ENCODE measurements at regions not wholly inside any gene's neighbourhood (a gene's known extent, or its start where the extent isn't known, plus 50 kb on each side); places are given as distances from the start of the nearest gene placed in this dataset.

DNA sequence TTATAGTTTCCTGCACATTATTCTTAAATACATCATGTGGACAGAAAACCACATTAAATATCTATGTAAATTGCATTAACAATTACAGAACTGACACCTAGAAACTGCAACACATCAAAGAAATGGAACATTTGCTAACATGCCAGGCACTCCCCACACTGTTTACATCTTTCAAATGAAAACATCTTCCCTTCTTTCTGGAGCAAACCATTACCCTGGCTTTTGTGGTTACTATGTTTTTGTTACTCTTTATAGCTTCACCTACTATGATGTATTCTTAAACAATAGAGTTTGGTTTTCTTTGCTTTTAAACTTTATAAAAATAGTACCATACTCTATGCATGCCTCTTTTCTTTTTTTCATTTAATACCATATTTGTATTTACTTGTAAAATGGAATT, 1894.5 kb upstream of the CELF4 start:
- TF ChIP-seq, protein P1, sequence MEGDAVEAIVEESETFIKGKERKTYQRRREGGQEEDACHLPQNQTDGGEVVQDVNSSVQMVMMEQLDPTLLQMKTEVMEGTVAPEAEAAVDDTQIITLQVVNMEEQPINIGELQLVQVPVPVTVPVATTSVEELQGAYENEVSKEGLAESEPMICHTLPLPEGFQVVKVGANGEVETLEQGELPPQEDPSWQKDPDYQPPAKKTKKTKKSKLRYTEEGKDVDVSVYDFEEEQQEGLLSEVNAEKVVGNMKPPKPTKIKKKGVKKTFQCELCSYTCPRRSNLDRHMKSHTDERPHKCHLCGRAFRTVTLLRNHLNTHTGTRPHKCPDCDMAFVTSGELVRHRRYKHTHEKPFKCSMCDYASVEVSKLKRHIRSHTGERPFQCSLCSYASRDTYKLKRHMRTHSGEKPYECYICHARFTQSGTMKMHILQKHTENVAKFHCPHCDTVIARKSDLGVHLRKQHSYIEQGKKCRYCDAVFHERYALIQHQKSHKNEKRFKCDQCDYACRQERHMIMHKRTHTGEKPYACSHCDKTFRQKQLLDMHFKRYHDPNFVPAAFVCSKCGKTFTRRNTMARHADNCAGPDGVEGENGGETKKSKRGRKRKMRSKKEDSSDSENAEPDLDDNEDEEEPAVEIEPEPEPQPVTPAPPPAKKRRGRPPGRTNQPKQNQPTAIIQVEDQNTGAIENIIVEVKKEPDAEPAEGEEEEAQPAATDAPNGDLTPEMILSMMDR (conservative IDR thresholded peaks at IDR 0.05 in 1 of 2, IDR thresholded peaks at IDR 0.05 in 1 of 2; ENCODE audit: extremely low read depth in 1 of 2, insufficient read depth in 1 of 2, low read depth in 1 of 2, low read length in 2 of 2) = no peak
- no peak for TF ChIP-seq EZH2 (IDR thresholded peaks at IDR 0.05; ENCODE audit: borderline replicate concordance, low read length)
